NCI-H128 (cell line): ENCODE measurements at regions not wholly inside any gene's neighbourhood (a gene's known extent, or its start where the extent isn't known, plus 50 kb on each side); places are given as distances from the start of the nearest gene placed in this dataset.
"Not testable (repeated sequence)": the region's sequence is repeated elsewhere in the genome, so short reads cannot be mapped to it uniquely, and the experiment has no call there.

ENCODE experiments used
- DNase-seq: peaks from one replicate; lab custom pipeline; 2025; ENCODE audit not compliant: unreplicated experiment; lab: John Stamatoyannopoulos, UW

- DNase-seq, result not testable (repeated sequence)
These were observed 61.2 kb upstream of the MINDY3 start for GRCh38 chr10:15921423-15921945.

- no peak for DNase-seq
These were observed 71.1 kb upstream of the MINDY3 start for GRCh38 chr10:15931376-15931775.

GRCh38 chr10:15939543-15939942 lies 79.2 kb upstream of the MINDY3 start:
- DNase-seq, result not testable (repeated sequence)

- no peak for DNase-seq
These were observed 83.1 kb upstream of the MINDY3 start for GRCh38 chr10:15943426-15943825.

GRCh38 chr10:15954188-15954587 lies 93.9 kb upstream of the MINDY3 start:
- DNase-seq, result no peak

- no peak for DNase-seq
These were observed 100.0 kb upstream of the MINDY3 start for GRCh38 chr10:15960277-15960676.

GRCh38 chr10:15972736-15973135 lies 112.4 kb upstream of the MINDY3 start:
- not testable (repeated sequence) for DNase-seq

- no peak for DNase-seq
These were observed 125.4 kb upstream of the MINDY3 start for GRCh38 chr10:15985690-15986089.

- DNase-seq, result no peak
These were observed 130.3 kb upstream of the MINDY3 start for GRCh38 chr10:15990535-15991129.

GRCh38 chr10:15997313-15997712 lies 137.0 kb upstream of the MINDY3 start:
- DNase-seq, result no peak

GRCh38 chr10:16001581-16001980 lies 141.3 kb upstream of the MINDY3 start:
- no peak for DNase-seq

- no peak for DNase-seq
These were observed 149.5 kb upstream of the MINDY3 start for GRCh38 chr10:16009785-16010184.

- DNase-seq, result no peak
These were observed 151.2 kb upstream of the MINDY3 start for GRCh38 chr10:16011548-16011947.

- no peak for DNase-seq
These were observed 154.2 kb upstream of the MINDY3 start for GRCh38 chr10:16014469-16014868.

GRCh38 chr10:16016688-16017087 lies 156.4 kb upstream of the MINDY3 start:
- DNase-seq, result no peak

GRCh38 chr10:16020836-16021235 lies 160.5 kb upstream of the MINDY3 start:
- no peak for DNase-seq

- DNase-seq, result not testable (repeated sequence)
These were observed 166.5 kb upstream of the MINDY3 start for GRCh38 chr10:16026832-16027231.

- DNase-seq, result no peak
These were observed 170.3 kb upstream of the MINDY3 start for GRCh38 chr10:16030562-16030961.

GRCh38 chr10:16049050-16049449 lies 188.7 kb upstream of the MINDY3 start:
- DNase-seq, result no peak

- DNase-seq, result no peak
These were observed 189.5 kb upstream of the MINDY3 start for GRCh38 chr10:16049782-16050181.

GRCh38 chr10:16063350-16063749 lies 203.0 kb upstream of the MINDY3 start:
- DNase-seq, result no peak

- not testable (repeated sequence) for DNase-seq
These were observed 223.2 kb upstream of the MINDY3 start for GRCh38 chr10:16083551-16083950.

- DNase-seq, result no peak
These were observed 244.8 kb upstream of the MINDY3 start for GRCh38 chr10:16105082-16105481.
